Transverse colon (tissue), 4 donors: ENCODE measurements at regions not wholly inside any gene's neighbourhood (a gene's known extent, or its start where the extent isn't known, plus 50 kb on each side); places are given as distances from the start of the nearest gene placed in this dataset.

Experiments
- EP300 ChIP-seq: sonication (generic); formaldehyde crosslinking; IDR thresholded peaks from one replicate; pipeline ENCODE4 v1.6.1; 2017; ENCODE audit warnings: antibody characterized with exemption, low read depth
- POLR2A ChIP-seq: fragments of 450-650 bp; IDR thresholded peaks from one replicate; pipeline ENCODE4 v1.6.1; 2016; ENCODE audit warnings: antibody characterized with exemption, mild to moderate bottlenecking, moderate library complexity
- POLR2AphosphoS5 ChIP-seq, 3 donors: sonication (generic); formaldehyde crosslinking; IDR thresholded peaks; one replicate each; pipeline ENCODE4 v1.6.1; 2016; ENCODE audit warnings: antibody characterized with exemption in 3 of 3
- TF ChIP-seq, protein P1 (sequence below), 5 experiments: fragments of 200-600 bp in 3 of 5; fragments of 450-650 bp in 2 of 5; sonication (generic) in 3 of 5; IDR thresholded peaks; 1 replicate in 2 of 5; 2 replicates in 3 of 5; pipeline ENCODE4 v1.5.1; 2016 to 2017; ENCODE audit warnings: antibody characterized with exemption in 5 of 5, inconsistent platforms in 3 of 5, mild to moderate bottlenecking in 2 of 5, moderate library complexity in 1 of 5

DNA sequence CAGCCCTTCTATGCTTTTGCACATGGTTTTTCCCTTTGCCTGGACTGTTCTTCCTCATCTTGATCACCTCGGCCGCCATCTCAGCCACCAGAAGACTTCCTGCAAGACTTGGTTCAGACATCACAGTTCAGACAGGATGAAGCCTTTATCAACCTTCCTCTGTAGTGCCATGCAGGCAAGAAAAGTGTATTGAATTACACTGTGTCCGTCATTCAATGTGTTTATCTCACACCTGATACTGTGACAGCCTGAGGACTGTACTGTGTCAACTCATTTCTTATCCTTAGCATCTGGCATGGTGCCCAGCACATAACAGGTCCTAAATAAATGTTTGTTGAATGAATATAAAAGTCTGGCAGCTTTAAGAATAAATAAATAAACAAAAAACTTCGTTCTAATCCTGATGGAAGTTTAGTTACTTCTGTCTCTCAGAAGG, 133.3 kb upstream of the MAN1A1 start:
- TF ChIP-seq, protein P1, sequence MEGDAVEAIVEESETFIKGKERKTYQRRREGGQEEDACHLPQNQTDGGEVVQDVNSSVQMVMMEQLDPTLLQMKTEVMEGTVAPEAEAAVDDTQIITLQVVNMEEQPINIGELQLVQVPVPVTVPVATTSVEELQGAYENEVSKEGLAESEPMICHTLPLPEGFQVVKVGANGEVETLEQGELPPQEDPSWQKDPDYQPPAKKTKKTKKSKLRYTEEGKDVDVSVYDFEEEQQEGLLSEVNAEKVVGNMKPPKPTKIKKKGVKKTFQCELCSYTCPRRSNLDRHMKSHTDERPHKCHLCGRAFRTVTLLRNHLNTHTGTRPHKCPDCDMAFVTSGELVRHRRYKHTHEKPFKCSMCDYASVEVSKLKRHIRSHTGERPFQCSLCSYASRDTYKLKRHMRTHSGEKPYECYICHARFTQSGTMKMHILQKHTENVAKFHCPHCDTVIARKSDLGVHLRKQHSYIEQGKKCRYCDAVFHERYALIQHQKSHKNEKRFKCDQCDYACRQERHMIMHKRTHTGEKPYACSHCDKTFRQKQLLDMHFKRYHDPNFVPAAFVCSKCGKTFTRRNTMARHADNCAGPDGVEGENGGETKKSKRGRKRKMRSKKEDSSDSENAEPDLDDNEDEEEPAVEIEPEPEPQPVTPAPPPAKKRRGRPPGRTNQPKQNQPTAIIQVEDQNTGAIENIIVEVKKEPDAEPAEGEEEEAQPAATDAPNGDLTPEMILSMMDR (IDR thresholded peaks at IDR 0.05), result no peak
- TF ChIP-seq POLR2AphosphoS5 (IDR thresholded peaks at IDR 0.05) (no peak), POLR2A (no peak), EP300 (no peak)
